ENCODE measurements at regions not wholly inside any gene's neighbourhood (a gene's known extent, or its start where the extent isn't known, plus 50 kb on each side); places are given as distances from the start of the nearest gene placed in this dataset.

- no peak for DNase-seq (ENCODE audit: low read depth)
- H3K36me3 ChIP-seq (ENCODE audit: control insufficient read depth, insufficient read depth, low read length): no peaks in the 10 kb centered on the region
- H3K4me3 ChIP-seq (ENCODE audit: low read depth, low read length): no peak overlapping the region
- CTCF ChIA-PET: no interaction called here
- POLR2A ChIA-PET: no interaction called here
- no peak for TF ChIP-seq CTCF (IDR thresholded peaks at IDR 0.05; ENCODE audit: insufficient read depth, low read depth, low read length)
- H3K27me3 ChIP-seq (ENCODE audit: control insufficient read depth, insufficient read depth, low read length): no peaks in the 10 kb centered on the region
Measured at GRCh38 chr15:62485170-62485720, 320.2 kb upstream of the C2CD4B start.

- no peak overlapping the region for H3K4me3 ChIP-seq (ENCODE audit: low read depth, low read length)
- no peak for TF ChIP-seq CTCF (IDR thresholded peaks at IDR 0.05; ENCODE audit: insufficient read depth, low read depth, low read length)
- ChIA-PET POLR2A (no interaction called here), CTCF (interaction anchor here (0.6 kb wide), 1 partner anchor 90 kb away, joined by 4 read pairs; no protein-coding TSS in a partner anchor)
- no peaks in the 10 kb centered on the region for H3K36me3 ChIP-seq (ENCODE audit: control insufficient read depth, insufficient read depth, low read length)
- no peak for DNase-seq (ENCODE audit: low read depth)
- no peaks in the 10 kb centered on the region for H3K27me3 ChIP-seq (ENCODE audit: control insufficient read depth, insufficient read depth, low read length)
Measured at GRCh38 chr15:62486041-62486440, 321.0 kb upstream of the C2CD4B start.

GRCh38 chr15:62488387-62488786, 323.3 kb upstream of the C2CD4B start:
- ChIA-PET POLR2A (no interaction called here), CTCF (no interaction called here)
- no peak for DNase-seq (ENCODE audit: low read depth)
- Histone ChIP-seq H3K36me3 (ENCODE audit: control insufficient read depth, insufficient read depth, low read length) (no peaks in the 10 kb centered on the region), H3K4me3 (ENCODE audit: low read depth, low read length) (no peak overlapping the region), H3K27me3 (ENCODE audit: control insufficient read depth, insufficient read depth, low read length) (no peaks in the 10 kb centered on the region)
- no peak for TF ChIP-seq CTCF (IDR thresholded peaks at IDR 0.05; ENCODE audit: insufficient read depth, low read depth, low read length)

- Histone ChIP-seq H3K4me3 (ENCODE audit: low read depth, low read length) (no peak overlapping the region), H3K27me3 (ENCODE audit: control insufficient read depth, insufficient read depth, low read length) (no peaks in the 10 kb centered on the region), H3K36me3 (ENCODE audit: control insufficient read depth, insufficient read depth, low read length) (no peaks in the 10 kb centered on the region)
- DNase-seq (ENCODE audit: low read depth): no peak
- ChIA-PET POLR2A (no interaction called here), CTCF (interaction anchor here (1.6 kb wide), 1 partner anchor 15 kb away, joined by 3 read pairs; no protein-coding TSS in a partner anchor)
- TF ChIP-seq CTCF (IDR thresholded peaks at IDR 0.05; ENCODE audit: insufficient read depth, low read depth, low read length): no peak
Measured at GRCh38 chr15:62491642-62492041, 326.6 kb upstream of the C2CD4B start.

GRCh38 chr15:62492900-62493299, 327.8 kb upstream of the C2CD4B start:
- ChIA-PET POLR2A (no interaction called here), CTCF (interaction anchor here (0.6 kb wide), 1 partner anchor 116 kb away, joined by 3 read pairs; no protein-coding TSS in a partner anchor)
- no peak for TF ChIP-seq CTCF (IDR thresholded peaks at IDR 0.05; ENCODE audit: insufficient read depth, low read depth, low read length)
- no peak for DNase-seq (ENCODE audit: low read depth)
- Histone ChIP-seq H3K36me3 (ENCODE audit: control insufficient read depth, insufficient read depth, low read length) (no peaks in the 10 kb centered on the region), H3K27me3 (ENCODE audit: control insufficient read depth, insufficient read depth, low read length) (no peaks in the 10 kb centered on the region), H3K4me3 (ENCODE audit: low read depth, low read length) (no peak overlapping the region)
